ENCODE measurements at regions not wholly inside any gene's neighbourhood (a gene's known extent, or its start where the extent isn't known, plus 50 kb on each side); places are given as distances from the start of the nearest gene placed in this dataset.

DNA sequence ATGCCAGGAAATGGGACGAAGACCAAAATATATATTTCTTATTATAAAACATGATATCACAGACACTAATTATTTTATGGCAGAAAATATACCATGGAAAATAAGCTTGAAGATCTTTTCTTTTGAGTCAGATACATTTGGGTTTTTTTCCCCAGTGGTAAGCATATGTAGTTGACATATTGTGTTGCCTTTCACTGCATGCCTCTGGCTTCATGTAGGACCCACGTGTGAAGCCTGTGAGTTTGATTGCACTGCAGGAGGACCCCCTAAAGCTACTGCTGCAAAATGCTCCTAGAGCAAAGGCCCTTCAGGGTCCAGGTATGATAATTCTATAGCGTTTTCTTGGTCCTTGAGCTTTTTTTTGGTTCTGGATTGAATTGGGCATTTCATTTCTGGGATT, 190.7 kb upstream of the KIRREL3 start:
- Mint-ChIP-seq H3K9me3 (ENCODE audit: low read depth) (no peaks in the 10 kb centered on the region), H3K4me3 (ENCODE audit: unreplicated experiment) (no peak overlapping the region), H3K27me3 (ENCODE audit: low read depth) (peaks cover 22% of the 10 kb centered on the region), H3K27ac (ENCODE audit: unreplicated experiment) (no peak overlapping the region), H3K4me1 (ENCODE audit: low read depth) (no peaks in the 10 kb centered on the region), H3K36me3 (ENCODE audit: low read depth) (no peaks in the 10 kb centered on the region)
- TF ChIP-seq, protein P1, sequence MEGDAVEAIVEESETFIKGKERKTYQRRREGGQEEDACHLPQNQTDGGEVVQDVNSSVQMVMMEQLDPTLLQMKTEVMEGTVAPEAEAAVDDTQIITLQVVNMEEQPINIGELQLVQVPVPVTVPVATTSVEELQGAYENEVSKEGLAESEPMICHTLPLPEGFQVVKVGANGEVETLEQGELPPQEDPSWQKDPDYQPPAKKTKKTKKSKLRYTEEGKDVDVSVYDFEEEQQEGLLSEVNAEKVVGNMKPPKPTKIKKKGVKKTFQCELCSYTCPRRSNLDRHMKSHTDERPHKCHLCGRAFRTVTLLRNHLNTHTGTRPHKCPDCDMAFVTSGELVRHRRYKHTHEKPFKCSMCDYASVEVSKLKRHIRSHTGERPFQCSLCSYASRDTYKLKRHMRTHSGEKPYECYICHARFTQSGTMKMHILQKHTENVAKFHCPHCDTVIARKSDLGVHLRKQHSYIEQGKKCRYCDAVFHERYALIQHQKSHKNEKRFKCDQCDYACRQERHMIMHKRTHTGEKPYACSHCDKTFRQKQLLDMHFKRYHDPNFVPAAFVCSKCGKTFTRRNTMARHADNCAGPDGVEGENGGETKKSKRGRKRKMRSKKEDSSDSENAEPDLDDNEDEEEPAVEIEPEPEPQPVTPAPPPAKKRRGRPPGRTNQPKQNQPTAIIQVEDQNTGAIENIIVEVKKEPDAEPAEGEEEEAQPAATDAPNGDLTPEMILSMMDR (IDR thresholded peaks at IDR 0.05), result no peak
- no peak for DNase-seq (ENCODE audit: low spot score)

DNA sequence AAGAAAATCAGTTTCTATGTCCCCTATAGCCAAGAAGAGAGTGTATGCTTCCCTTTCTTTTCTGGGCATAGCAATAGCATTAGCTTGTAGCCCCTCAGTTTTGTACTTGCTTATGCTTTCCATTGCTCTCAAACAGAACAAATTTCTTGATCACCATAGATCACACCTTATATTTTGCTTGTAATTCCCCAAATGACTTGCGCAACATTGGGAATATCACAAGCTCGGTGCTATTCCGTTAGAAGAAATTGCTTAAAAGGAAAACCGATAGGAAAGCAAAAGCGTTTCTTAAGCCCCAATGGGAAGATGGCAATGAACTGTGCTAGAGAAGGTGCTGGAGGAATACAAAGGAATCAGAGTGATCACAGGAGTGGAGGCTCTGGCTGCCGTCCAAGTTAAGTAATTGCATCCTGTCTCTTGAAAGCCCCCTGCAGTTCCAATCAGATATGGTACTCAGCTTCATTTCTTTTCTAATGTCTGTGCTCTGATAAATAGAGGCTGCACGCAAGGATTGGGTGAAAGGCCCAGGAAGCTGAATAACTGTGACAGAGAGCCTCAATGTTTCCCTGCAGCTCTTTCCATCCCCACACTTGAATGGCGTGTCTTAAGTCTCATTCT, 182.1 kb upstream of the KIRREL3 start:
- H3K4me3 Mint-ChIP-seq (ENCODE audit: unreplicated experiment), result no peak overlapping the region
- no peaks in the 10 kb centered on the region for H3K9me3 Mint-ChIP-seq (ENCODE audit: low read depth)
- H3K27me3 Mint-ChIP-seq (ENCODE audit: low read depth), result peaks cover 12% of the 10 kb centered on the region
- H3K27ac Mint-ChIP-seq (ENCODE audit: unreplicated experiment), result no peak overlapping the region
- TF ChIP-seq, protein P1 (IDR thresholded peaks at IDR 0.05), result no peak
- no peak for DNase-seq (ENCODE audit: low spot score)
- H3K4me1 Mint-ChIP-seq (ENCODE audit: low read depth), result no peaks in the 10 kb centered on the region
- H3K36me3 Mint-ChIP-seq (ENCODE audit: low read depth), result no peaks in the 10 kb centered on the region

DNA sequence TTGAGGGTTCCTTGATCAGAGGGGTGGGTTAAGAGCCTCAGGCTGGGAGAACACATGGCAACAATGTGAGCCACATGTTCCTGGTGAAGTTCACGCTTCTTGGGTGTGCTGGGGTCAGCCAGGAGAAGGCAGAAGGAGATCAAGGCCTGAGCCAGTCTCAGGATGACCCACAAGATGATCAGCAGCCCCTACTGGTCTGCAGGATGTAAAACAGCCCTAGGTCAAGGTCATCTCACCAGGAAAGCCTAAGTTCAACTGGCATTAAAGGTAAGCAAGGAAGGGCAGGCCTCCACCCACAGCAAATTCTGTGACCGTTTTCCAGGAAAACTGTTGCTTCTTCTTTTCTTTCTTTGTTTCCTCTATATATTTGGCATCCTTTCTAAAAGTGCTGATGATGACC, 156.7 kb upstream of the KIRREL3 start:
- Mint-ChIP-seq H3K27ac (ENCODE audit: unreplicated experiment) (no peak overlapping the region), H3K9me3 (ENCODE audit: low read depth) (no peaks in the 10 kb centered on the region), H3K4me1 (ENCODE audit: low read depth) (no peaks in the 10 kb centered on the region), H3K4me3 (ENCODE audit: unreplicated experiment) (no peak overlapping the region), H3K27me3 (ENCODE audit: low read depth) (peaks cover 7% of the 10 kb centered on the region), H3K36me3 (ENCODE audit: low read depth) (no peaks in the 10 kb centered on the region)
- no peak for DNase-seq (ENCODE audit: low spot score)
- TF ChIP-seq, protein P1 (IDR thresholded peaks at IDR 0.05), result no peak

- H3K4me3 Mint-ChIP-seq (ENCODE audit: unreplicated experiment), result no peak overlapping the region
- peaks cover 13% of the 10 kb centered on the region for H3K27me3 Mint-ChIP-seq (ENCODE audit: low read depth)
- H3K27ac Mint-ChIP-seq (ENCODE audit: unreplicated experiment), result no peak overlapping the region
- H3K9me3 Mint-ChIP-seq (ENCODE audit: low read depth), result no peaks in the 10 kb centered on the region
- no peak for DNase-seq (ENCODE audit: low spot score)
- TF ChIP-seq, protein P1 (IDR thresholded peaks at IDR 0.05), result no peak
- no peaks in the 10 kb centered on the region for H3K4me1 Mint-ChIP-seq (ENCODE audit: low read depth)
- H3K36me3 Mint-ChIP-seq (ENCODE audit: low read depth), result no peaks in the 10 kb centered on the region
Observed at GRCh38 chr11:127149410-127149809, 148.8 kb upstream of the KIRREL3 start.

- Mint-ChIP-seq H3K4me1 (ENCODE audit: low read depth) (no peaks in the 10 kb centered on the region), H3K9me3 (ENCODE audit: low read depth) (no peaks in the 10 kb centered on the region), H3K27me3 (ENCODE audit: low read depth) (peaks cover 14% of the 10 kb centered on the region), H3K4me3 (ENCODE audit: unreplicated experiment) (no peak overlapping the region), H3K27ac (ENCODE audit: unreplicated experiment) (no peak overlapping the region), H3K36me3 (ENCODE audit: low read depth) (no peaks in the 10 kb centered on the region)
- DNase-seq (ENCODE audit: low spot score), result no peak
- TF ChIP-seq, protein P1 (IDR thresholded peaks at IDR 0.05), result no peak
Observed at GRCh38 chr11:127143251-127143650, 142.7 kb upstream of the KIRREL3 start.
